WTC11 (cell line): ENCODE measurements at regions not wholly inside any gene's neighbourhood (a gene's known extent, or its start where the extent isn't known, plus 50 kb on each side); places are given as distances from the start of the nearest gene placed in this dataset.

ENCODE experiments used
- ATAC-seq: fragments of 200-7000 bp; cut with Tn5 transposase; 2 replicates; pipeline ENCODE4 v1.10.0; 2021; ENCODE audit warnings: mild to moderate bottlenecking, moderate library complexity
- CTCF ChIA-PET: fragments of 300-600 bp; sonication (Branson Sonifier 250); formaldehyde crosslinking; loops from one replicate; lab custom pipeline; 2021; ENCODE audit warnings: antibody characterized with exemption; lab: Charles Lee
- POLR2A ChIA-PET: fragments of 350-600 bp; sonication (Branson Sonifier 250); formaldehyde crosslinking; loops from one replicate; lab custom pipeline; 2021; ENCODE audit warnings: antibody characterized with exemption; lab: Charles Lee
- DNase-seq: peaks from one replicate; pipeline ENCODE4 v3.0.0; 2021; ENCODE audit warnings: low spot score
- H3K27ac Mint-ChIP-seq: 2 replicates; pipeline ENCODE4 v1.8.0; 2021; ENCODE audit warnings: mixed read lengths
- H3K27me3 Mint-ChIP-seq: 2 replicates; pipeline ENCODE4 v1.8.0; 2021; ENCODE audit warnings: low read depth, mild to moderate bottlenecking, moderate library complexity, mixed read lengths
- H3K36me3 Mint-ChIP-seq: 2 replicates; pipeline ENCODE4 v1.8.0; 2021; ENCODE audit warnings: mixed read lengths
- H3K4me1 Mint-ChIP-seq: 2 replicates; pipeline ENCODE4 v1.8.0; 2022; ENCODE audit warnings: mixed read lengths
- H3K4me3 Mint-ChIP-seq: 2 replicates; pipeline ENCODE4 v1.8.0; 2021; ENCODE audit warnings: mild to moderate bottlenecking, moderate library complexity, mixed read lengths
- H3K9me3 Mint-ChIP-seq: 2 replicates; pipeline ENCODE4 v1.8.0; 2021; ENCODE audit warnings: mixed read lengths
- ATF2 ChIP-seq: sonication (generic); formaldehyde crosslinking; IDR thresholded peaks from 2 replicates; pipeline ENCODE4 v1.8.1; 2022; ENCODE audit warnings: low read depth, missing genetic modification reagents, borderline replicate concordance
- CREB1 ChIP-seq: sonication (generic); formaldehyde crosslinking; IDR thresholded peaks from 2 replicates; pipeline ENCODE4 v1.8.0; 2023; ENCODE audit warnings: mild to moderate bottlenecking, missing genetic modification reagents
- EMX1 ChIP-seq: fragments of 250-450 bp; sonication (Bioruptor Pico); IDR thresholded peaks from 2 replicates; pipeline ENCODE4 v1.8.0; 2021; ENCODE audit warnings: mild to moderate bottlenecking
- FOXJ3 ChIP-seq: sonication (generic); formaldehyde crosslinking; IDR thresholded peaks from 2 replicates; pipeline ENCODE4 v1.9.0; 2021; ENCODE audit warnings: missing genetic modification reagents, mild to moderate bottlenecking, borderline replicate concordance
- GRHL2 ChIP-seq: fragments of 250-450 bp; sonication (Bioruptor Pico); IDR thresholded peaks from 2 replicates; pipeline ENCODE4 v1.8.0; 2022; ENCODE audit warnings: mild to moderate bottlenecking, moderate library complexity; ENCODE audit not compliant: insufficient replicate concordance, severe bottlenecking
- PRDM15 ChIP-seq: sonication (generic); formaldehyde crosslinking; IDR thresholded peaks from 2 replicates; pipeline ENCODE4 v1.8.0; 2022; ENCODE audit warnings: missing genetic modification reagents
- SMAD4 ChIP-seq: sonication (generic); formaldehyde crosslinking; IDR thresholded peaks from 2 replicates; pipeline ENCODE4 v1.8.0; 2022; ENCODE audit warnings: mild to moderate bottlenecking, missing genetic modification reagents
- TEAD4 ChIP-seq: sonication (generic); formaldehyde crosslinking; IDR thresholded peaks from 2 replicates; pipeline ENCODE4 v1.8.0; 2022; ENCODE audit warnings: mild to moderate bottlenecking, missing genetic modification reagents
- ZMAT4 ChIP-seq: fragments of 250-450 bp; sonication (Bioruptor Pico); IDR thresholded peaks from 2 replicates; pipeline ENCODE4 v1.9.0; 2021; ENCODE audit warnings: mild to moderate bottlenecking
- ZNF219 ChIP-seq: sonication (generic); formaldehyde crosslinking; IDR thresholded peaks from 2 replicates; pipeline ENCODE4 v1.8.0; 2023; ENCODE audit warnings: missing genetic modification reagents, mild to moderate bottlenecking, borderline replicate concordance
- ZNF281 ChIP-seq: sonication (generic); formaldehyde crosslinking; IDR thresholded peaks from 2 replicates; pipeline ENCODE4 v1.8.0; 2023; ENCODE audit warnings: mild to moderate bottlenecking, missing genetic modification reagents
- ZNF425 ChIP-seq: fragments of 250-450 bp; sonication (Bioruptor Pico); conservative IDR thresholded peaks from 2 replicates; pipeline ENCODE4 v1.9.0; 2021; ENCODE audit warnings: mild to moderate bottlenecking

GRCh38 chr11:8745431-8746253, 63.0 kb downstream of the RPL27A start:
- TF ChIP-seq ATF2 (CRISPR knock-in tag) (no peak), SMAD4 (no peak), ZMAT4 (no peak), ZNF281 (CRISPR knock-in tag) (no peak)
- no peak for ATAC-seq
- no peaks in the 10 kb centered on the region for H3K9me3 Mint-ChIP-seq
- DNase-seq = no peak
- H3K27me3 Mint-ChIP-seq = no peaks in the 10 kb centered on the region
- no peak overlapping the region for H3K4me3 Mint-ChIP-seq
- CTCF ChIA-PET = interaction anchor here (0.5 to 1.9 kb wide), 5 partner anchors 8 to 214 kb away, joined by 3 to 5 read pairs (median 3); no protein-coding TSS in a partner anchor
- POLR2A ChIA-PET = no interaction called here
- peak overlapping the region; percentile 21 for H3K27ac Mint-ChIP-seq
- H3K36me3 Mint-ChIP-seq = no peaks in the 10 kb centered on the region
- peaks cover 16% of the 10 kb centered on the region for H3K4me1 Mint-ChIP-seq

GRCh38 chr11:8746331-8746974, 63.9 kb downstream of the RPL27A start:
- Mint-ChIP-seq H3K4me1 (peaks cover 16% of the 10 kb centered on the region), H3K27me3 (no peaks in the 10 kb centered on the region), H3K27ac (no peak overlapping the region), H3K4me3 (no peak overlapping the region), H3K9me3 (peaks cover 7% of the 10 kb centered on the region), H3K36me3 (0 out of 2 replicates have a peak, but pooled peaks cover 2% of the 10 kb centered on the region)
- no peak for TF ChIP-seq CREB1 (CRISPR knock-in tag)
- ChIA-PET CTCF (interaction anchor here (1.0 to 1.5 kb wide), 3 partner anchors 20 to 38 kb away, joined by 3 to 5 read pairs (median 3); no protein-coding TSS in a partner anchor), POLR2A (no interaction called here)
- DNase-seq (no peak), ATAC-seq (no peak)

GRCh38 chr11:8747173-8747572, 64.6 kb downstream of the RPL27A start:
- H3K9me3 Mint-ChIP-seq = peaks cover 12% of the 10 kb centered on the region
- no peak overlapping the region for H3K27ac Mint-ChIP-seq
- POLR2A ChIA-PET = no interaction called here
- H3K36me3 Mint-ChIP-seq = 0 out of 2 replicates have a peak, but pooled peaks cover 2% of the 10 kb centered on the region
- peaks cover 16% of the 10 kb centered on the region for H3K4me1 Mint-ChIP-seq
- CTCF ChIA-PET = interaction anchor here (1.0 to 1.5 kb wide), 4 partner anchors 19 to 66 kb away, joined by 3 to 5 read pairs (median 3); no protein-coding TSS in a partner anchor
- no peak overlapping the region for H3K4me3 Mint-ChIP-seq
- H3K27me3 Mint-ChIP-seq = no peaks in the 10 kb centered on the region
- TF ChIP-seq PRDM15 (CRISPR knock-in tag) (no peak), ZNF425 (CRISPR knock-in tag) (no peak), FOXJ3 (CRISPR knock-in tag) (no peak), EMX1 (CRISPR knock-in tag) (no peak), GRHL2 (CRISPR knock-in tag) (no peak), ZNF219 (CRISPR knock-in tag) (no peak), SMAD4 (no peak), TEAD4 (CRISPR knock-in tag) (no peak)
- no peak for ATAC-seq
- no peak for DNase-seq
